Esophagus muscularis mucosa (tissue), 4 donors: ENCODE measurements at regions not wholly inside any gene's neighbourhood (a gene's known extent, or its start where the extent isn't known, plus 50 kb on each side); places are given as distances from the start of the nearest gene placed in this dataset.

Experiments
- DNase-seq: peaks from one replicate; pipeline ENCODE4 v3.0.0-alpha.2; 2017; ENCODE audit errors: extremely low spot score
- H3K27ac ChIP-seq, 4 donors: fragments of 200-600 bp; sonication (generic); replicated peaks in 1 of 4; 1 replicate in 3 of 4; 2 replicates in 1 of 4; pipeline ENCODE4 v1.5.1; 2016 to 2019; ENCODE audit warnings: mild to moderate bottlenecking in 1 of 4
- H3K27me3 ChIP-seq, 4 donors: fragments of 200-600 bp; sonication (generic); one replicate each; pipeline versions ENCODE4 v1.5.1 to v1.6.0; 2016 to 2019
- H3K36me3 ChIP-seq, 4 donors: fragments of 200-600 bp; sonication (generic); one replicate each; pipeline ENCODE4 v1.5.1; 2016 to 2019
- H3K4me1 ChIP-seq, 4 donors: fragments of 200-600 bp; sonication (generic); one replicate each; pipeline ENCODE4 v1.5.1; 2016 to 2019
- H3K4me3 ChIP-seq, 4 donors: fragments of 200-600 bp; sonication (generic); 1 replicate in 2 of 4; 2 replicates in 2 of 4; pipeline ENCODE4 v1.5.1; 2016 to 2019; ENCODE audit warnings: mild to moderate bottlenecking in 4 of 4, moderate library complexity in 1 of 4
- H3K9me3 ChIP-seq, 4 donors: fragments of 200-600 bp; sonication (generic); 1 replicate in 3 of 4; 2 replicates in 1 of 4; pipeline ENCODE4 v1.5.1; 2016 to 2019
- CTCF ChIP-seq, 3 experiments: fragments of 200-600 bp in 2 of 3; fragments of 450-650 bp in 1 of 3; sonication (generic) in 2 of 3; IDR thresholded peaks; one replicate each; pipeline ENCODE4 v1.5.1; 2017 to 2019; ENCODE audit warnings: antibody characterized with exemption in 3 of 3, mild to moderate bottlenecking in 2 of 3, moderate library complexity in 1 of 3
- EP300 ChIP-seq: sonication (generic); formaldehyde crosslinking; IDR thresholded peaks from one replicate; pipeline ENCODE4 v1.6.1; 2017; ENCODE audit warnings: antibody characterized with exemption
- POLR2A ChIP-seq: fragments of 450-650 bp; IDR thresholded peaks from one replicate; pipeline ENCODE4 v1.6.1; 2017; ENCODE audit warnings: antibody characterized with exemption, moderate library complexity, mild to moderate bottlenecking, low read depth
- POLR2AphosphoS5 ChIP-seq, 2 donors: sonication (generic); formaldehyde crosslinking; IDR thresholded peaks; one replicate each; pipeline ENCODE4 v1.6.1; 2017; ENCODE audit warnings: antibody characterized with exemption in 2 of 2
- WGBS: methylation state at CpG from one replicate; pipeline ENCODE4 v1.1.5; 2018; 5-methylcytosine and 5-hydroxymethylcytosine counted together
- intact Hi-C: fragments of 100-400 bp; cut with DNase I; formaldehyde crosslinking; loops from one replicate; pipeline ENCODE4 v1.15.1; 2023

GRCh38 chr7:10824154-10824553 lies 149.5 kb upstream of the PHF14 start:
- no peak for TF ChIP-seq EP300
- TF ChIP-seq CTCF (IDR thresholded peaks at IDR 0.05) = no peak
- TF ChIP-seq POLR2A = no peak
- TF ChIP-seq POLR2AphosphoS5 (IDR thresholded peaks at IDR 0.05) = no peak
- no peak for DNase-seq
- H3K27ac ChIP-seq = no peak overlapping the region
- no peaks in the 10 kb centered on the region for H3K4me1 ChIP-seq
- H3K36me3 ChIP-seq = no peaks in the 10 kb centered on the region
- intact Hi-C loops = no loop called here
- H3K27me3 ChIP-seq = no peaks in the 10 kb centered on the region
- 95% methylated on average over 1 of the region's 1 CpG for WGBS
- H3K4me3 ChIP-seq = no peak overlapping the region
- no peaks in the 10 kb centered on the region for H3K9me3 ChIP-seq

GRCh38 chr7:10838228-10838627 lies 135.4 kb upstream of the PHF14 start:
- Histone ChIP-seq H3K4me1 (no peaks in the 10 kb centered on the region), H3K27ac (no peak overlapping the region), H3K9me3 (no peaks in the 10 kb centered on the region), H3K27me3 (no peaks in the 10 kb centered on the region), H3K4me3 (no peak overlapping the region), H3K36me3 (no peaks in the 10 kb centered on the region)
- no peak for DNase-seq
- intact Hi-C loops = no loop called here
- 73% methylated on average over 1 of the region's 1 CpG for WGBS
- TF ChIP-seq POLR2A (no peak), CTCF (IDR thresholded peaks at IDR 0.05) (no peak), POLR2AphosphoS5 (IDR thresholded peaks at IDR 0.05) (no peak), EP300 (no peak)

- Histone ChIP-seq H3K27me3 (no peaks in the 10 kb centered on the region), H3K27ac (no peak overlapping the region), H3K9me3 (no peaks in the 10 kb centered on the region), H3K4me1 (no peaks in the 10 kb centered on the region), H3K36me3 (no peaks in the 10 kb centered on the region), H3K4me3 (no peak overlapping the region)
- intact Hi-C loops = no loop called here
- DNase-seq = no peak
- 47% methylated on average over 2 of the region's 2 CpGs for WGBS
- TF ChIP-seq CTCF (IDR thresholded peaks at IDR 0.05) (no peak), POLR2AphosphoS5 (IDR thresholded peaks at IDR 0.05) (no peak), EP300 (no peak), POLR2A (no peak)
Measured at GRCh38 chr7:10845225-10845624, 128.4 kb upstream of the PHF14 start.

- intact Hi-C loops = no loop called here
- 93% methylated on average over 7 of the region's 16 CpGs for WGBS
- no peaks in the 10 kb centered on the region for H3K4me1 ChIP-seq
- no peak for TF ChIP-seq CTCF (IDR thresholded peaks at IDR 0.05)
- no peak for TF ChIP-seq EP300
- no peak for TF ChIP-seq POLR2AphosphoS5 (IDR thresholded peaks at IDR 0.05)
- TF ChIP-seq POLR2A = no peak
- DNase-seq = no peak
- no peak overlapping the region for H3K27ac ChIP-seq
- no peaks in the 10 kb centered on the region for H3K36me3 ChIP-seq
- no peaks in the 10 kb centered on the region for H3K9me3 ChIP-seq
- no peak overlapping the region for H3K4me3 ChIP-seq
- no peaks in the 10 kb centered on the region for H3K27me3 ChIP-seq
Measured at GRCh38 chr7:10855583-10855982, 118.1 kb upstream of the PHF14 start.

GRCh38 chr7:10860516-10860915 lies 113.2 kb upstream of the PHF14 start:
- TF ChIP-seq POLR2A = no peak
- H3K4me1 ChIP-seq = no peaks in the 10 kb centered on the region
- no peak overlapping the region for H3K27ac ChIP-seq
- 66% methylated on average over 2 of the region's 2 CpGs for WGBS
- no peak for DNase-seq
- intact Hi-C loops = no loop called here
- H3K36me3 ChIP-seq = no peaks in the 10 kb centered on the region
- no peaks in the 10 kb centered on the region for H3K9me3 ChIP-seq
- H3K4me3 ChIP-seq = no peak overlapping the region
- no peaks in the 10 kb centered on the region for H3K27me3 ChIP-seq
